ENCODE measurements at regions not wholly inside any gene's neighbourhood (a gene's known extent, or its start where the extent isn't known, plus 50 kb on each side); places are given as distances from the start of the nearest gene placed in this dataset.
"Not testable (repeated sequence)": the region's sequence is repeated elsewhere in the genome, so short reads cannot be mapped to it uniquely, and the experiment has no call there.

- TF ChIP-seq POLR2A, CTCF (IDR thresholded peaks at IDR 0.05): not testable (repeated sequence)
Measured at GRCh38 chr7:150046290-150047194, 172.8 kb downstream of the ATP6V0E2 start.

Measured in Peyer's patch (tissue), 4 donors.